ENCODE measurements at regions not wholly inside any gene's neighbourhood (a gene's known extent, or its start where the extent isn't known, plus 50 kb on each side); places are given as distances from the start of the nearest gene placed in this dataset.

GRCh38 chr5:18799482-18800128 is 1165.3 kb downstream of the TAF11L14 start (continued):
- no peak for TF ChIP-seq NELFE (IDR thresholded peaks at IDR 0.05; ENCODE audit: insufficient read depth, insufficient read length)
- no peak for TF ChIP-seq SOX6 (IDR thresholded peaks at IDR 0.05)
- TF ChIP-seq MEF2A (IDR thresholded peaks at IDR 0.05; ENCODE audit: control insufficient read depth, low read depth, low read length) = no peak
- no peak for TF ChIP-seq ZNF184 (CRISPR knock-in tag; IDR thresholded peaks at IDR 0.05)
- TF ChIP-seq, protein P1, sequence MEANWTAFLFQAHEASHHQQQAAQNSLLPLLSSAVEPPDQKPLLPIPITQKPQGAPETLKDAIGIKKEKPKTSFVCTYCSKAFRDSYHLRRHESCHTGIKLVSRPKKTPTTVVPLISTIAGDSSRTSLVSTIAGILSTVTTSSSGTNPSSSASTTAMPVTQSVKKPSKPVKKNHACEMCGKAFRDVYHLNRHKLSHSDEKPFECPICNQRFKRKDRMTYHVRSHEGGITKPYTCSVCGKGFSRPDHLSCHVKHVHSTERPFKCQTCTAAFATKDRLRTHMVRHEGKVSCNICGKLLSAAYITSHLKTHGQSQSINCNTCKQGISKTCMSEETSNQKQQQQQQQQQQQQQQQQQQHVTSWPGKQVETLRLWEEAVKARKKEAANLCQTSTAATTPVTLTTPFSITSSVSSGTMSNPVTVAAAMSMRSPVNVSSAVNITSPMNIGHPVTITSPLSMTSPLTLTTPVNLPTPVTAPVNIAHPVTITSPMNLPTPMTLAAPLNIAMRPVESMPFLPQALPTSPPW (CRISPR knock-in tag; IDR thresholded peaks at IDR 0.05) = no peak
- TF ChIP-seq CBX1 (IDR thresholded peaks at IDR 0.05; ENCODE audit: low read depth) = no peak
- no peak for TF ChIP-seq ZNF830 (CRISPR knock-in tag; IDR thresholded peaks at IDR 0.05)
- no peak for TF ChIP-seq SNRNP70 (optimal IDR thresholded peaks at IDR 0.05; ENCODE audit: low read depth, low read length)
- no peak for TF ChIP-seq PHF20 (IDR thresholded peaks at IDR 0.05; ENCODE audit: partially characterized antibody)
- no peak for TF ChIP-seq RBM15 (IDR thresholded peaks at IDR 0.05; ENCODE audit: insufficient read depth, low read length)
- TF ChIP-seq, protein P2, sequence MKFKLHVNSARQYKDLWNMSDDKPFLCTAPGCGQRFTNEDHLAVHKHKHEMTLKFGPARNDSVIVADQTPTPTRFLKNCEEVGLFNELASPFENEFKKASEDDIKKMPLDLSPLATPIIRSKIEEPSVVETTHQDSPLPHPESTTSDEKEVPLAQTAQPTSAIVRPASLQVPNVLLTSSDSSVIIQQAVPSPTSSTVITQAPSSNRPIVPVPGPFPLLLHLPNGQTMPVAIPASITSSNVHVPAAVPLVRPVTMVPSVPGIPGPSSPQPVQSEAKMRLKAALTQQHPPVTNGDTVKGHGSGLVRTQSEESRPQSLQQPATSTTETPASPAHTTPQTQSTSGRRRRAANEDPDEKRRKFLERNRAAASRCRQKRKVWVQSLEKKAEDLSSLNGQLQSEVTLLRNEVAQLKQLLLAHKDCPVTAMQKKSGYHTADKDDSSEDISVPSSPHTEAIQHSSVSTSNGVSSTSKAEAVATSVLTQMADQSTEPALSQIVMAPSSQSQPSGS (CRISPR knock-in tag; IDR thresholded peaks at IDR 0.05) = no peak
- no peak for TF ChIP-seq CREB3L1 (IDR thresholded peaks at IDR 0.05; ENCODE audit: borderline replicate concordance, low read depth)
- TF ChIP-seq RNF2 (IDR thresholded peaks at IDR 0.05) = peak; percentile 54
- TF ChIP-seq EP400 (IDR thresholded peaks at IDR 0.05) = no peak
- TF ChIP-seq TRIM24 (IDR thresholded peaks at IDR 0.05) = peak; percentile 47 to 54; a peak in 3 of 4 replicates
- TF ChIP-seq NONO (IDR thresholded peaks at IDR 0.05; ENCODE audit: low read depth in 2 of 2, low read length in 1 of 2) = no peak
- TF ChIP-seq, protein P3, sequence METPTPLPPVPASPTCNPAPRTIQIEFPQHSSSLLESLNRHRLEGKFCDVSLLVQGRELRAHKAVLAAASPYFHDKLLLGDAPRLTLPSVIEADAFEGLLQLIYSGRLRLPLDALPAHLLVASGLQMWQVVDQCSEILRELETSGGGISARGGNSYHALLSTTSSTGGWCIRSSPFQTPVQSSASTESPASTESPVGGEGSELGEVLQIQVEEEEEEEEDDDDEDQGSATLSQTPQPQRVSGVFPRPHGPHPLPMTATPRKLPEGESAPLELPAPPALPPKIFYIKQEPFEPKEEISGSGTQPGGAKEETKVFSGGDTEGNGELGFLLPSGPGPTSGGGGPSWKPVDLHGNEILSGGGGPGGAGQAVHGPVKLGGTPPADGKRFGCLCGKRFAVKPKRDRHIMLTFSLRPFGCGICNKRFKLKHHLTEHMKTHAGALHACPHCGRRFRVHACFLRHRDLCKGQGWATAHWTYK (CRISPR knock-in tag; IDR thresholded peaks at IDR 0.05) = no peak
- TF ChIP-seq C11orf30 (IDR thresholded peaks at IDR 0.05; ENCODE audit: low read depth) = no peak
- no peak for TF ChIP-seq RBFOX2 (IDR thresholded peaks at IDR 0.05; ENCODE audit: low read depth, low read length)
- 0 out of 2 replicates have a peak, but pooled peaks have one; percentile 27 for TF ChIP-seq MTA2 (IDR thresholded peaks at IDR 0.05; ENCODE audit: low read depth)
- TF ChIP-seq POLR3A (IDR thresholded peaks at IDR 0.05; ENCODE audit: borderline replicate concordance, extremely low read depth, insufficient read depth, insufficient read length) = no peak
- TF ChIP-seq, protein P4, sequence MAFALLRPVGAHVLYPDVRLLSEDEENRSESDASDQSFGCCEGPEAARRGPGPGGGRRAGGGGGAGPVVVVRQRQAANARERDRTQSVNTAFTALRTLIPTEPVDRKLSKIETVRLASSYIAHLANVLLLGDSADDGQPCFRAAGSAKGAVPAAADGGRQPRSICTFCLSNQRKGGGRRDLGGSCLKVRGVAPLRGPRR (CRISPR knock-in tag; IDR thresholded peaks at IDR 0.05) = no peak
